ENCODE measurements at regions not wholly inside any gene's neighbourhood (a gene's known extent, or its start where the extent isn't known, plus 50 kb on each side); places are given as distances from the start of the nearest gene placed in this dataset.

GRCh38 chr7:41869997-41870396 lies 167.1 kb upstream of the INHBA start:
- POLR2A ChIA-PET, result no interaction called here
- 15% methylated on average over 3 of the region's 4 CpGs for whole genome bisulfite sequencing (ENCODE audit: insufficient coverage)
- peaks cover 32% of the 10 kb centered on the region for H3K4me1 Mint-ChIP-seq

GRCh38 chr7:41869596-41869995 lies 166.7 kb upstream of the INHBA start:
- ATAC-seq (ENCODE audit: low read depth) (no peak), DNase-seq (no peak)
- peaks cover 0 to 17% (median 16%) of the 10 kb centered on the region in 3 donors for H3K9me3 ChIP-seq (ENCODE audit: control extremely low read depth in 1 of 3, control insufficient read depth in 2 of 3, insufficient read depth in 1 of 3, low read length in 2 of 3)
- TF ChIP-seq EZH2 (IDR thresholded peaks at IDR 0.05; ENCODE audit: borderline replicate concordance, insufficient read depth, low read depth, low read length, poor library complexity, severe bottlenecking), result no peak
- TF ChIP-seq, protein P1, sequence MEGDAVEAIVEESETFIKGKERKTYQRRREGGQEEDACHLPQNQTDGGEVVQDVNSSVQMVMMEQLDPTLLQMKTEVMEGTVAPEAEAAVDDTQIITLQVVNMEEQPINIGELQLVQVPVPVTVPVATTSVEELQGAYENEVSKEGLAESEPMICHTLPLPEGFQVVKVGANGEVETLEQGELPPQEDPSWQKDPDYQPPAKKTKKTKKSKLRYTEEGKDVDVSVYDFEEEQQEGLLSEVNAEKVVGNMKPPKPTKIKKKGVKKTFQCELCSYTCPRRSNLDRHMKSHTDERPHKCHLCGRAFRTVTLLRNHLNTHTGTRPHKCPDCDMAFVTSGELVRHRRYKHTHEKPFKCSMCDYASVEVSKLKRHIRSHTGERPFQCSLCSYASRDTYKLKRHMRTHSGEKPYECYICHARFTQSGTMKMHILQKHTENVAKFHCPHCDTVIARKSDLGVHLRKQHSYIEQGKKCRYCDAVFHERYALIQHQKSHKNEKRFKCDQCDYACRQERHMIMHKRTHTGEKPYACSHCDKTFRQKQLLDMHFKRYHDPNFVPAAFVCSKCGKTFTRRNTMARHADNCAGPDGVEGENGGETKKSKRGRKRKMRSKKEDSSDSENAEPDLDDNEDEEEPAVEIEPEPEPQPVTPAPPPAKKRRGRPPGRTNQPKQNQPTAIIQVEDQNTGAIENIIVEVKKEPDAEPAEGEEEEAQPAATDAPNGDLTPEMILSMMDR (IDR thresholded peaks at IDR 0.05), result no peak
- ChIA-PET CTCF (no interaction called here), POLR2A (no interaction called here)
- intact Hi-C loops (cut with micrococcal nuclease), result no loop called here
- Mint-ChIP-seq H3K4me1 (peaks cover 28% of the 10 kb centered on the region), H3K4me3 (no peak overlapping the region), H3K27me3 (no peaks in the 10 kb centered on the region), H3K9me3 (ENCODE audit: insufficient read depth) (peaks cover 10% of the 10 kb centered on the region), H3K27ac (no peak overlapping the region)
- H4K20me1 ChIP-seq (ENCODE audit: control insufficient read depth, insufficient read depth, low read length, poor library complexity, severe bottlenecking), result no peaks in the 10 kb centered on the region
- H3K4me1 ChIP-seq (ENCODE audit: control insufficient read depth in 2 of 2, insufficient read depth in 2 of 2, low read length in 2 of 2), result peaks cover 12 to 13% of the 10 kb centered on the region in 2 donors
- H3K27ac ChIP-seq (ENCODE audit: low read length in 2 of 2), result no peak overlapping the region
- no peak overlapping the region for H3K9ac ChIP-seq (ENCODE audit: low read length)
- H3K36me3 ChIP-seq (replicated peaks in 1 of 2; ENCODE audit: control extremely low read depth in 1 of 2, control insufficient read depth in 1 of 2, extremely low read depth in 1 of 2, insufficient read depth in 2 of 2, low read length in 1 of 2), result no peaks in the 10 kb centered on the region
- no peak overlapping the region for H3K4me2 ChIP-seq (replicated peaks; ENCODE audit: low read depth, low read length, poor library complexity, severe bottlenecking)
- H3K4me3 ChIP-seq (ENCODE audit: control extremely low read depth in 1 of 5, extremely low read depth in 1 of 5, insufficient read depth in 1 of 5, low read depth in 2 of 5, low read length in 4 of 5), result no peak overlapping the region
- no CpG with 5 or more reads among the region's 3 CpGs for WGBS (ENCODE audit: insufficient coverage)
- H3K27me3 ChIP-seq (replicated peaks in 1 of 4; ENCODE audit: control extremely low read depth in 1 of 4, control insufficient read depth in 3 of 4, insufficient read depth in 4 of 4, low read length in 3 of 4), result no peaks in the 10 kb centered on the region
- H2AFZ ChIP-seq (ENCODE audit: insufficient read depth, low read depth, low read length, poor library complexity, severe bottlenecking), result no peak overlapping the region
- H3K79me2 ChIP-seq (ENCODE audit: control insufficient read depth, insufficient read depth, low read length), result no peaks in the 10 kb centered on the region

More at GRCh38 chr7:41869997-41870396, 167.1 kb upstream of the INHBA start:
- Histone ChIP-seq H3K79me2 (ENCODE audit: control insufficient read depth, insufficient read depth, low read length) (no peaks in the 10 kb centered on the region), H2AFZ (ENCODE audit: insufficient read depth, low read depth, low read length, poor library complexity, severe bottlenecking) (peak overlapping the region; percentile 11), H3K36me3 (replicated peaks in 1 of 2; ENCODE audit: control extremely low read depth in 1 of 2, control insufficient read depth in 1 of 2, extremely low read depth in 1 of 2, insufficient read depth in 2 of 2, low read length in 1 of 2) (no peaks in the 10 kb centered on the region), H3K9me3 (ENCODE audit: control extremely low read depth in 1 of 3, control insufficient read depth in 2 of 3, insufficient read depth in 1 of 3, low read length in 2 of 3) (peaks cover 0 to 13% (median 12%) of the 10 kb centered on the region in 3 donors), H4K20me1 (ENCODE audit: control insufficient read depth, insufficient read depth, low read length, poor library complexity, severe bottlenecking) (no peaks in the 10 kb centered on the region), H3K4me1 (ENCODE audit: control insufficient read depth in 2 of 2, insufficient read depth in 2 of 2, low read length in 2 of 2) (peaks cover 12 to 13% of the 10 kb centered on the region in 2 donors), H3K4me2 (replicated peaks; ENCODE audit: low read depth, low read length, poor library complexity, severe bottlenecking) (peak overlapping the region; percentile 11), H3K9ac (ENCODE audit: low read length) (no peak overlapping the region), H3K27me3 (replicated peaks in 1 of 4; ENCODE audit: control extremely low read depth in 1 of 4, control insufficient read depth in 3 of 4, insufficient read depth in 4 of 4, low read length in 3 of 4) (no peaks in the 10 kb centered on the region), H3K27ac (ENCODE audit: low read length in 2 of 2) (no peak overlapping the region), H3K4me3 (ENCODE audit: control extremely low read depth in 1 of 5, extremely low read depth in 1 of 5, insufficient read depth in 1 of 5, low read depth in 2 of 5, low read length in 4 of 5) (no peak overlapping the region)
- no peak overlapping the region for H3K27ac Mint-ChIP-seq
- no peak for DNase-seq
- H3K27me3 Mint-ChIP-seq, result no peaks in the 10 kb centered on the region
- peak overlapping the region; percentile 4 for H3K4me3 Mint-ChIP-seq
- intact Hi-C loops (cut with micrococcal nuclease), result no loop called here
- no peak for TF ChIP-seq EZH2 (IDR thresholded peaks at IDR 0.05; ENCODE audit: borderline replicate concordance, insufficient read depth, low read depth, low read length, poor library complexity, severe bottlenecking)
- TF ChIP-seq, protein P1 (IDR thresholded peaks at IDR 0.05), result no peak
- peaks cover 10% of the 10 kb centered on the region for H3K9me3 Mint-ChIP-seq (ENCODE audit: insufficient read depth)
- ATAC-seq (ENCODE audit: low read depth), result no peak
- CTCF ChIA-PET, result no interaction called here
